ENCODE measurements at regions not wholly inside any gene's neighbourhood (a gene's known extent, or its start where the extent isn't known, plus 50 kb on each side); places are given as distances from the start of the nearest gene placed in this dataset.

GRCh38 chr9:82539146-82539545 lies 523.8 kb downstream of the RASEF start:
- no peaks in the 10 kb centered on the region for H3K27me3 Mint-ChIP-seq
- intact Hi-C loops (cut with micrococcal nuclease): no loop called here
- H3K4me3 Mint-ChIP-seq: no peak overlapping the region
- no peaks in the 10 kb centered on the region for H3K36me3 Mint-ChIP-seq (ENCODE audit: low read depth)
- H3K4me1 Mint-ChIP-seq (ENCODE audit: low read depth): peaks cover 16% of the 10 kb centered on the region
- no peaks in the 10 kb centered on the region for H3K9me3 Mint-ChIP-seq
- no peak overlapping the region for H3K27ac Mint-ChIP-seq

- H3K4me1 Mint-ChIP-seq (ENCODE audit: low read depth): peaks cover 16% of the 10 kb centered on the region
- H3K36me3 Mint-ChIP-seq (ENCODE audit: low read depth): no peaks in the 10 kb centered on the region
- H3K4me3 Mint-ChIP-seq: no peak overlapping the region
- intact Hi-C loops (cut with micrococcal nuclease): no loop called here
- no peaks in the 10 kb centered on the region for H3K27me3 Mint-ChIP-seq
- no peaks in the 10 kb centered on the region for H3K9me3 Mint-ChIP-seq
- H3K27ac Mint-ChIP-seq: no peak overlapping the region
These were observed 522.9 kb downstream of the RASEF start for GRCh38 chr9:82539856-82540579.

GRCh38 chr9:82543726-82544125 lies 519.2 kb downstream of the RASEF start:
- Mint-ChIP-seq H3K4me3 (no peak overlapping the region), H3K27ac (no peak overlapping the region), H3K4me1 (ENCODE audit: low read depth) (peaks cover 16% of the 10 kb centered on the region), H3K9me3 (no peaks in the 10 kb centered on the region), H3K27me3 (no peaks in the 10 kb centered on the region), H3K36me3 (ENCODE audit: low read depth) (no peaks in the 10 kb centered on the region)
- intact Hi-C loops (cut with micrococcal nuclease): no loop called here

- no peak overlapping the region for H3K27ac Mint-ChIP-seq
- H3K36me3 Mint-ChIP-seq (ENCODE audit: low read depth): no peaks in the 10 kb centered on the region
- no peak overlapping the region for H3K4me3 Mint-ChIP-seq
- H3K9me3 Mint-ChIP-seq: no peaks in the 10 kb centered on the region
- intact Hi-C loops (cut with micrococcal nuclease): no loop called here
- H3K4me1 Mint-ChIP-seq (ENCODE audit: low read depth): no peaks in the 10 kb centered on the region
- H3K27me3 Mint-ChIP-seq: no peaks in the 10 kb centered on the region
These were observed 516.8 kb downstream of the RASEF start for GRCh38 chr9:82546136-82546535.

GRCh38 chr9:82547995-82548394 lies 514.9 kb downstream of the RASEF start:
- Mint-ChIP-seq H3K4me1 (ENCODE audit: low read depth) (no peaks in the 10 kb centered on the region), H3K27ac (no peak overlapping the region), H3K27me3 (no peaks in the 10 kb centered on the region), H3K4me3 (no peak overlapping the region), H3K36me3 (ENCODE audit: low read depth) (no peaks in the 10 kb centered on the region), H3K9me3 (no peaks in the 10 kb centered on the region)
- intact Hi-C loops (cut with micrococcal nuclease): no loop called here

- Mint-ChIP-seq H3K27me3 (no peaks in the 10 kb centered on the region), H3K4me1 (ENCODE audit: low read depth) (no peaks in the 10 kb centered on the region), H3K27ac (no peak overlapping the region), H3K36me3 (ENCODE audit: low read depth) (no peaks in the 10 kb centered on the region), H3K9me3 (no peaks in the 10 kb centered on the region), H3K4me3 (no peak overlapping the region)
- intact Hi-C loops (cut with micrococcal nuclease): no loop called here
These were observed 513.6 kb downstream of the RASEF start for GRCh38 chr9:82549174-82549821.

- intact Hi-C loops (cut with micrococcal nuclease): no loop called here
- H3K4me3 Mint-ChIP-seq: no peak overlapping the region
- no peaks in the 10 kb centered on the region for H3K4me1 Mint-ChIP-seq (ENCODE audit: low read depth)
- H3K9me3 Mint-ChIP-seq: no peaks in the 10 kb centered on the region
- no peaks in the 10 kb centered on the region for H3K36me3 Mint-ChIP-seq (ENCODE audit: low read depth)
- H3K27ac Mint-ChIP-seq: no peak overlapping the region
- H3K27me3 Mint-ChIP-seq: no peaks in the 10 kb centered on the region
These were observed 510.2 kb downstream of the RASEF start for GRCh38 chr9:82552784-82553183.

- intact Hi-C loops (cut with micrococcal nuclease): no loop called here
- no peak overlapping the region for H3K27ac Mint-ChIP-seq
- no peak overlapping the region for H3K4me3 Mint-ChIP-seq
- no peaks in the 10 kb centered on the region for H3K9me3 Mint-ChIP-seq
- H3K36me3 Mint-ChIP-seq (ENCODE audit: low read depth): no peaks in the 10 kb centered on the region
- H3K4me1 Mint-ChIP-seq (ENCODE audit: low read depth): no peaks in the 10 kb centered on the region
- H3K27me3 Mint-ChIP-seq: no peaks in the 10 kb centered on the region
These were observed 509.1 kb downstream of the RASEF start for GRCh38 chr9:82553654-82554366.

GRCh38 chr9:82554381-82554780 lies 508.6 kb downstream of the RASEF start:
- H3K36me3 Mint-ChIP-seq (ENCODE audit: low read depth): no peaks in the 10 kb centered on the region
- H3K4me1 Mint-ChIP-seq (ENCODE audit: low read depth): no peaks in the 10 kb centered on the region
- H3K27ac Mint-ChIP-seq: no peak overlapping the region
- H3K9me3 Mint-ChIP-seq: no peaks in the 10 kb centered on the region
- intact Hi-C loops (cut with micrococcal nuclease): no loop called here
- H3K27me3 Mint-ChIP-seq: no peaks in the 10 kb centered on the region
- no peak overlapping the region for H3K4me3 Mint-ChIP-seq

- no peak overlapping the region for H3K4me3 Mint-ChIP-seq
- no peaks in the 10 kb centered on the region for H3K36me3 Mint-ChIP-seq (ENCODE audit: low read depth)
- intact Hi-C loops (cut with micrococcal nuclease): no loop called here
- no peaks in the 10 kb centered on the region for H3K27me3 Mint-ChIP-seq
- no peaks in the 10 kb centered on the region for H3K9me3 Mint-ChIP-seq
- no peaks in the 10 kb centered on the region for H3K4me1 Mint-ChIP-seq (ENCODE audit: low read depth)
- H3K27ac Mint-ChIP-seq: no peak overlapping the region
These were observed 507.9 kb downstream of the RASEF start for GRCh38 chr9:82555031-82555430.

- intact Hi-C loops (cut with micrococcal nuclease): no loop called here
- no peaks in the 10 kb centered on the region for H3K9me3 Mint-ChIP-seq
- no peaks in the 10 kb centered on the region for H3K4me1 Mint-ChIP-seq (ENCODE audit: low read depth)
- H3K27me3 Mint-ChIP-seq: no peaks in the 10 kb centered on the region
- H3K27ac Mint-ChIP-seq: no peak overlapping the region
- H3K4me3 Mint-ChIP-seq: no peak overlapping the region
- no peaks in the 10 kb centered on the region for H3K36me3 Mint-ChIP-seq (ENCODE audit: low read depth)
These were observed 507.4 kb downstream of the RASEF start for GRCh38 chr9:82555431-82556051.

- H3K4me1 Mint-ChIP-seq (ENCODE audit: low read depth): no peaks in the 10 kb centered on the region
- no peak overlapping the region for H3K27ac Mint-ChIP-seq
- H3K9me3 Mint-ChIP-seq: no peaks in the 10 kb centered on the region
- intact Hi-C loops (cut with micrococcal nuclease): no loop called here
- no peaks in the 10 kb centered on the region for H3K27me3 Mint-ChIP-seq
- H3K4me3 Mint-ChIP-seq: no peak overlapping the region
- no peaks in the 10 kb centered on the region for H3K36me3 Mint-ChIP-seq (ENCODE audit: low read depth)
These were observed 504.6 kb downstream of the RASEF start for GRCh38 chr9:82558346-82558745.

GRCh38 chr9:82558855-82559630 lies 503.9 kb downstream of the RASEF start:
- Mint-ChIP-seq H3K36me3 (ENCODE audit: low read depth) (no peaks in the 10 kb centered on the region), H3K27me3 (no peaks in the 10 kb centered on the region), H3K4me3 (no peak overlapping the region), H3K9me3 (no peaks in the 10 kb centered on the region), H3K4me1 (ENCODE audit: low read depth) (no peaks in the 10 kb centered on the region), H3K27ac (no peak overlapping the region)
- intact Hi-C loops (cut with micrococcal nuclease): no loop called here

Data from dendritic cell treated with granulocyte-macrophage colony-stimulating factor and Interleukin-4, amounts not matched to agents 40 ng/mL and 50 ng/mL, for 4 days (primary cell).